OCI-LY7 (cell line): ENCODE measurements at regions not wholly inside any gene's neighbourhood (a gene's known extent, or its start where the extent isn't known, plus 50 kb on each side); places are given as distances from the start of the nearest gene placed in this dataset.
A peak's percentile ranks its signal among the peaks of the same experiment; 100 is the strongest.

Source experiments
- BruUV-seq: library from RNA; stranded (reverse); fragments of 400-500 nt; replicated peaks from 2 replicates; lab custom pipeline; 2021; lab: Mats Ljungman, UMichigan
- CTCF ChIA-PET: fragments of 300-600 bp; sonication (Branson Sonifier 250); formaldehyde crosslinking; loops from one replicate; lab custom pipeline; 2022; ENCODE audit warnings: antibody characterized with exemption; ENCODE audit not compliant: unreplicated experiment; lab: Charles Lee
- POLR2A ChIA-PET: fragments of 300-600 bp; sonication (Branson Sonifier 250); formaldehyde crosslinking; loops from one replicate; lab custom pipeline; 2022; ENCODE audit warnings: antibody characterized with exemption; lab: Charles Lee
- DNase-seq: peaks from one replicate; pipeline ENCODE4 v3.0.0-alpha.2; 2015; ENCODE audit warnings: low spot score
- H2AFZ ChIP-seq: fragments of 200-600 bp; sonication (generic), shearing (Covaris generic); 2 replicates; pipeline ENCODE4 v1.6.1; 2014; ENCODE audit warnings: mild to moderate bottlenecking, antibody characterized with exemption, low read length, moderate library complexity
- H3K27ac ChIP-seq: fragments of 200-600 bp; sonication (generic); 2 replicates; pipeline ENCODE4 v1.5.1; 2014; ENCODE audit warnings: mixed run types, low read depth, mild to moderate bottlenecking, moderate library complexity, low read length, inconsistent platforms; ENCODE audit not compliant: poor library complexity, severe bottlenecking
- H3K36me3 ChIP-seq: fragments of 200-600 bp; sonication (generic); 2 replicates; pipeline ENCODE4 v1.6.1; 2014; ENCODE audit warnings: mild to moderate bottlenecking, antibody characterized with exemption, low read length, moderate library complexity, mixed read lengths; ENCODE audit not compliant: insufficient read depth
- H3K4me1 ChIP-seq: fragments of 200-600 bp; sonication (generic); 2 replicates; pipeline ENCODE4 v1.5.1; 2014; ENCODE audit warnings: mild to moderate bottlenecking, low read length; ENCODE audit not compliant: insufficient read depth, poor library complexity, severe bottlenecking
- H3K4me2 ChIP-seq: fragments of 200-600 bp; sonication (generic); 2 replicates; pipeline ENCODE4 v1.6.1; 2014; ENCODE audit warnings: mild to moderate bottlenecking, low read length
- H3K4me3 ChIP-seq: fragments of 200-600 bp; sonication (generic); 2 replicates; pipeline ENCODE4 v1.5.1; 2014; ENCODE audit warnings: mild to moderate bottlenecking, low read depth, low read length; ENCODE audit not compliant: poor library complexity, severe bottlenecking
- H3K79me2 ChIP-seq: fragments of 200-600 bp; sonication (generic); 2 replicates; pipeline ENCODE4 v1.6.1; 2016; ENCODE audit warnings: low read depth, mild to moderate bottlenecking, low read length, moderate library complexity, mixed read lengths; ENCODE audit not compliant: insufficient read depth
- H3K9me2 ChIP-seq: fragments of 200-600 bp; sonication (generic); 2 replicates; pipeline ENCODE4 v1.6.1; 2016; ENCODE audit warnings: mild to moderate bottlenecking, low read length, mixed read lengths; ENCODE audit not compliant: insufficient read depth
- H3K9me3 ChIP-seq: fragments of 200-600 bp; sonication (generic); 2 replicates; pipeline ENCODE4 v1.6.1; 2014; ENCODE audit warnings: mild to moderate bottlenecking, mixed run types, low read length, mixed read lengths
- H4K20me1 ChIP-seq: fragments of 200-600 bp; sonication (generic); 2 replicates; pipeline ENCODE4 v1.6.1; 2014; ENCODE audit warnings: mild to moderate bottlenecking, antibody characterized with exemption, low read length, moderate library complexity, mixed read lengths; ENCODE audit not compliant: insufficient read depth
- CTCF ChIP-seq: fragments of 200-600 bp; sonication (generic); conservative IDR thresholded peaks from 2 replicates; pipeline ENCODE4 v1.5.1; 2014; ENCODE audit warnings: mild to moderate bottlenecking, antibody characterized with exemption, low read length, moderate library complexity, mixed read lengths
- EZH2phosphoT487 ChIP-seq: fragments of 200-600 bp; sonication (generic); IDR thresholded peaks from 2 replicates; pipeline ENCODE4 v1.6.1; 2018; ENCODE audit warnings: low read depth, borderline replicate concordance, mild to moderate bottlenecking, mixed run types, antibody characterized with exemption, low read length, moderate library complexity, mixed read lengths
- intact Hi-C: fragments of 100-400 bp; cut with micrococcal nuclease; formaldehyde crosslinking; loops from one replicate; pipeline ENCODE4 v1.10.0; 2022; ENCODE audit not compliant: unreplicated experiment

- Histone ChIP-seq H3K4me1 (no peaks in the 10 kb centered on the region), H3K79me2 (no peaks in the 10 kb centered on the region), H3K9me2 (no peaks in the 10 kb centered on the region), H3K36me3 (no peaks in the 10 kb centered on the region), H3K27ac (no peak overlapping the region), H3K9me3 (no peaks in the 10 kb centered on the region), H3K4me2 (no peak overlapping the region), H3K4me3 (no peak overlapping the region), H4K20me1 (no peaks in the 10 kb centered on the region), H2AFZ (no peak overlapping the region)
- intact Hi-C loops, result no loop called here
- no peak for DNase-seq
- ChIA-PET POLR2A (no interaction called here), CTCF (no interaction called here)
- TF ChIP-seq EZH2phosphoT487 (no peak), CTCF (no peak)
- BruUV-seq, result no TSS peak
Observed at GRCh38 chrX:71000139-71000538, 68.0 kb downstream of the SNX12 start.

GRCh38 chrX:70998411-70999027, 67.6 kb upstream of the SLC7A3 start:
- no peaks in the 10 kb centered on the region for H3K9me3 ChIP-seq
- H3K79me2 ChIP-seq, result no peaks in the 10 kb centered on the region
- no peak overlapping the region for H3K4me2 ChIP-seq
- no peaks in the 10 kb centered on the region for H4K20me1 ChIP-seq
- H3K9me2 ChIP-seq, result no peaks in the 10 kb centered on the region
- H2AFZ ChIP-seq, result no peak overlapping the region
- ChIA-PET CTCF (no interaction called here), POLR2A (no interaction called here)
- intact Hi-C loops, result loop anchor here (2.0 to 10.0 kb wide), 2 partner anchors 130 to 176 kb away; no protein-coding TSS in a partner anchor
- peak; percentile 70 for TF ChIP-seq CTCF
- no peak for TF ChIP-seq EZH2phosphoT487
- no peaks in the 10 kb centered on the region for H3K36me3 ChIP-seq
- DNase-seq, result peak; percentile 46
- BruUV-seq, result no TSS peak
- H3K27ac ChIP-seq, result no peak overlapping the region
- no peak overlapping the region for H3K4me3 ChIP-seq
- H3K4me1 ChIP-seq, result no peaks in the 10 kb centered on the region

GRCh38 chrX:70995338-70995737, 64.4 kb upstream of the SLC7A3 start:
- POLR2A ChIA-PET, result no interaction called here
- no peak overlapping the region for H3K27ac ChIP-seq
- no peaks in the 10 kb centered on the region for H3K4me1 ChIP-seq
- no TSS peak for BruUV-seq
- no peaks in the 10 kb centered on the region for H3K36me3 ChIP-seq
- no peak for TF ChIP-seq EZH2phosphoT487
- no peak for TF ChIP-seq CTCF
- no peaks in the 10 kb centered on the region for H3K9me2 ChIP-seq
- H3K9me3 ChIP-seq, result no peaks in the 10 kb centered on the region
- H3K79me2 ChIP-seq, result no peaks in the 10 kb centered on the region
- no peaks in the 10 kb centered on the region for H4K20me1 ChIP-seq
- CTCF ChIA-PET, result no interaction called here
- no peak overlapping the region for H3K4me2 ChIP-seq
- H3K4me3 ChIP-seq, result no peak overlapping the region
- DNase-seq, result no peak
- no peak overlapping the region for H2AFZ ChIP-seq
- intact Hi-C loops, result loop anchor here (10.0 kb wide), 1 partner anchor 179 kb away; no protein-coding TSS in a partner anchor
